ENCODE measurements at regions not wholly inside any gene's neighbourhood (a gene's known extent, or its start where the extent isn't known, plus 50 kb on each side); places are given as distances from the start of the nearest gene placed in this dataset.

- H3K4me1 ChIP-seq (ENCODE audit: low read depth) = no peaks in the 10 kb centered on the region
- H3K4me3 ChIP-seq = no peak overlapping the region
- no peaks in the 10 kb centered on the region for H3K36me3 ChIP-seq (ENCODE audit: low read depth)
- H3K9me3 ChIP-seq = no peaks in the 10 kb centered on the region
- TF ChIP-seq CTCF (IDR thresholded peaks at IDR 0.05) = no peak
- ATAC-seq (no peak), DNase-seq (no peak)
- intact Hi-C loops (cut with DNase I, micrococcal nuclease) = no loop called here
Measured at GRCh38 chr2:7811073-7811472, 870.8 kb upstream of the ID2 start.

- intact Hi-C loops (cut with DNase I, micrococcal nuclease) = no loop called here
- ATAC-seq (no peak), DNase-seq (no peak)
- H3K36me3 ChIP-seq (ENCODE audit: low read depth) = no peaks in the 10 kb centered on the region
- TF ChIP-seq CTCF (IDR thresholded peaks at IDR 0.05) = no peak
- H3K4me3 ChIP-seq = no peak overlapping the region
- no peaks in the 10 kb centered on the region for H3K9me3 ChIP-seq
- H3K4me1 ChIP-seq (ENCODE audit: low read depth) = no peaks in the 10 kb centered on the region
Measured at GRCh38 chr2:7812231-7812995, 869.4 kb upstream of the ID2 start.

GRCh38 chr2:7813541-7814292, 868.1 kb upstream of the ID2 start:
- DNase-seq (no peak), ATAC-seq (no peak)
- Histone ChIP-seq H3K36me3 (ENCODE audit: low read depth) (no peaks in the 10 kb centered on the region), H3K4me3 (no peak overlapping the region), H3K9me3 (no peaks in the 10 kb centered on the region), H3K4me1 (ENCODE audit: low read depth) (no peaks in the 10 kb centered on the region)
- no peak for TF ChIP-seq CTCF (IDR thresholded peaks at IDR 0.05)
- intact Hi-C loops (cut with DNase I, micrococcal nuclease) = no loop called here

GRCh38 chr2:7815726-7816125, 866.1 kb upstream of the ID2 start:
- TF ChIP-seq CTCF (IDR thresholded peaks at IDR 0.05) = no peak
- Histone ChIP-seq H3K36me3 (ENCODE audit: low read depth) (no peaks in the 10 kb centered on the region), H3K9me3 (no peaks in the 10 kb centered on the region), H3K4me1 (ENCODE audit: low read depth) (no peaks in the 10 kb centered on the region), H3K4me3 (no peak overlapping the region)
- intact Hi-C loops (cut with DNase I, micrococcal nuclease) = no loop called here
- DNase-seq (no peak), ATAC-seq (no peak)

GRCh38 chr2:7816233-7816632, 865.6 kb upstream of the ID2 start:
- Histone ChIP-seq H3K4me3 (no peak overlapping the region), H3K9me3 (no peaks in the 10 kb centered on the region), H3K36me3 (ENCODE audit: low read depth) (no peaks in the 10 kb centered on the region), H3K4me1 (ENCODE audit: low read depth) (no peaks in the 10 kb centered on the region)
- intact Hi-C loops (cut with DNase I, micrococcal nuclease) = no loop called here
- no peak for DNase-seq
- no peak for ATAC-seq
- no peak for TF ChIP-seq CTCF (IDR thresholded peaks at IDR 0.05)

All from mucosa of descending colon (tissue), 3 donors.